C4-2B (cell line): ENCODE measurements at regions not wholly inside any gene's neighbourhood (a gene's known extent, or its start where the extent isn't known, plus 50 kb on each side); places are given as distances from the start of the nearest gene placed in this dataset.

Experiments used
- CTCF ChIP-seq: fragments of 450-650 bp; conservative IDR thresholded peaks from 2 replicates; pipeline ENCODE4 v1.5.1; 2017; ENCODE audit warnings: mild to moderate bottlenecking
- ZFX ChIP-seq: fragments of 450-650 bp; IDR thresholded peaks from 2 replicates; pipeline ENCODE4 v1.6.1; 2017

- TF ChIP-seq CTCF: no peak
- no peak for TF ChIP-seq ZFX
Measured at GRCh38 chr2:114091010-114091409, 201.1 kb downstream of the ACTR3 start.
